ENCODE measurements at regions not wholly inside any gene's neighbourhood (a gene's known extent, or its start where the extent isn't known, plus 50 kb on each side); places are given as distances from the start of the nearest gene placed in this dataset.
"Not testable (repeated sequence)": the region's sequence is repeated elsewhere in the genome, so short reads cannot be mapped to it uniquely, and the experiment has no call there.

DNA sequence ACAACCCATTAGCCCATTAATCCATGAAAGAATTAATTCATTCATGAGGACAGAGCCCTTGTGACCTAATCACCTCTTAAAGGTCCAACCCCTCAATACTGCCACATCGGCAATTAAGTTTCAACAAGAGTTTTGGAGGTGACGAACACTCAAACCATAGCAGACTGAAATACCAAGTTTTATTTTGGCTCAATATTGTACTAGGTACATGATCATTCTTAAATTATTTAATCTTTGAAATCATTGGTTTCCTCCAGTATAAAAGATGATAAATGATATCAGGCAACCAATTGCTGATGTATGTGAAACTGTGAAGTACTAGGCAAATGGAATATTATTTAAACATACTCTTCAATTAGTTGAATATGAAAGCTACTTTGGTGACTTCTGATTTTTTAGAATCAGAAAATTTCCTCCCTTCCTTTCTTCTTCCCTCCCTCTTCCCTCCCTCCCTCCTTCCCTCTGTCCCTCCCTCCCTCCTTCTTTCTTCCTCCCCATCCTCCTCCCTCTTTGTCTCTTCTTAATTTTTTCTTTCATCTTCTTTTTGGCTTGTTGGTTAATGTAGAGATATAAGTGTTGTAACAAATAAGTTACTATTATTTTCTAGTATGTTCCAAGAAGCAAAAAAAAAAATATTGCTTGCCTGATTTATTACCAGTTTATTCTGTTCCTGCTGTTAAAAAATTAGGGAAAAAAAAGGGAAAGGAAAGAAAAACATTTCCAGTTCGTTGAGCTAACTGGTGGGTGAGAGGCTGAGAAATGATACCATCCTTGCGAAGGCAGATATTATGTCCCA lies 233.9 kb upstream of the ZNF217 start:
- Mint-ChIP-seq H3K4me1 (peaks cover 40% of the 10 kb centered on the region), H3K36me3 (peaks cover 5% of the 10 kb centered on the region), H3K27me3 (no peaks in the 10 kb centered on the region), H3K9me3 (peaks cover 4% of the 10 kb centered on the region), H3K4me3 (no peak overlapping the region), H3K27ac (no peak overlapping the region)
- DNase-seq = no peak

DNA sequence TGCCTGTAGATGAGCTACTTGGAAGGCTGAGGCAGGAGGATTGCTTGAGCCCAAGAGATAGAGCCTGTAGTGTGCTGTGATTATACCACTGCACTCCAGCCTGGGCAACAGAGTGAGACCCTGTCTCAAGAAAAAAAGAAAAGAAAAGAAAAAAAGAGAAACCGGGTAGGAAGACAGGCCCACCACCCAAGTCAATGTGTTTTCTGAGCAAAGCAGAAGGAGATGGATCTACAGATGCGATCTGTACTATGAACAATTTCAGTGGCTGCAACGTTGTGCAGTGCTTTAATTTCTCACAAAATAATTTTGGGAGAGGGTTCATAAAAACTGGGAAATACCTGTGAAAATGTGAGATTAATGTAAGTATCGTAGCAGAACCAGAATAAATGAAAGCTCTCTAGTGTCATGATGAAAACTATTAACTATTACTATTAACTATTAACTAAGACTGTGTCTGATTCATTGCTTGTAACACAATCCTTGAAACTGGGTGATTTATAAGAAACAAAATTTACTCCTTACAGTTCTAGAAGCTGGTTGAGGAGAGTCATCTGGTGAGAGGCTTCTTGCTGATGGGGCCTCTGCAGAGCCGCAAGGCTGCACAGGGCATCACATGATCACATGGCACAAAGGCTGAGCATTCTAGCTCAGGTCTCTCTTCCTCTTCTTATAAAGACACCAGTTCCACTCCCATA lies 233.1 kb upstream of the ZNF217 start:
- no peak overlapping the region for H3K4me3 Mint-ChIP-seq
- no peak for DNase-seq
- no peaks in the 10 kb centered on the region for H3K9me3 Mint-ChIP-seq
- H3K4me1 Mint-ChIP-seq = peaks cover 36% of the 10 kb centered on the region
- H3K27me3 Mint-ChIP-seq = no peaks in the 10 kb centered on the region
- peak overlapping the region; percentile 6 for H3K27ac Mint-ChIP-seq
- no peaks in the 10 kb centered on the region for H3K36me3 Mint-ChIP-seq

DNA sequence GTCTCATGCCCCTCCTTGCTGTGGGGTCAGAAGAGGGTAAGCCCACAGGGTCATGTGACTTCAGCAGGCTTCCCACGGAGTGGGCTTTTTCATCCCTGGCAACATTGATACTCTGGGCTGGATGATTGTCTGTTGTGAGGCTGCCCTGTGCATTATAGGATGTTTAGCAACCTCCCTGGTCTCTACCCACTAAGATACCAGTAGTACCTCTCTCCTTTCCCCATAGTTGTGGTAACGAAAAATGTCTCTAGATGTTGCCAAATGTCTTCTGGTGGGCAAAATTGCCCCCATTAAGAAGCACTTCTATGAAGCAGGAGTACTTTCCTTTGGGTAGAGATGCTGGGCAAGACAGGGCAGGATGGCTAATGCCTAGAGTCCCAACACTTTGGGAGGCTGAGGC lies 232.5 kb upstream of the ZNF217 start:
- H3K9me3 Mint-ChIP-seq = no peaks in the 10 kb centered on the region
- H3K4me3 Mint-ChIP-seq = no peak overlapping the region
- no peak for DNase-seq
- no peaks in the 10 kb centered on the region for H3K36me3 Mint-ChIP-seq
- H3K4me1 Mint-ChIP-seq = peaks cover 36% of the 10 kb centered on the region
- H3K27me3 Mint-ChIP-seq = no peaks in the 10 kb centered on the region
- no peak overlapping the region for H3K27ac Mint-ChIP-seq

DNA sequence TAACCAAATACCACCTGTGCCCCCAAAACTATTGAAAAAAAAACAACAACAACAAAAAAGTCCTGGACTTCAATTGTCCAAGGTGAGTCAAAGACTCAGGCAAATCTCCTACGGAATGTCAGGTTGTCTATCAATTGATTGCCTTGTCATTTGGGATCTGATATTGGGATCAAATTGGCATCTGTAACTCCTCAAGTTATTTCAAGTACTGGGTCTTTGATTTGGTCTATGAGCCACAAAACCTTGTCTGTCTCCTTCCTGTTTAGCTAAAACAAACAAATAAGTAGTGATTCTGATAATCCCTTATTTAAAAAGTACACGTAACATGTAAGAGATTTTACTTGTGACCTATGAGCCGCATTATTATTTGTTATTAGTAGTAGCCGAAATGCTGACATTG lies 231.6 kb upstream of the ZNF217 start:
- no peak overlapping the region for H3K4me3 Mint-ChIP-seq
- peaks cover 32% of the 10 kb centered on the region for H3K4me1 Mint-ChIP-seq
- DNase-seq = no peak
- no peaks in the 10 kb centered on the region for H3K9me3 Mint-ChIP-seq
- H3K36me3 Mint-ChIP-seq = no peaks in the 10 kb centered on the region
- H3K27ac Mint-ChIP-seq = no peak overlapping the region
- H3K27me3 Mint-ChIP-seq = no peaks in the 10 kb centered on the region

DNA sequence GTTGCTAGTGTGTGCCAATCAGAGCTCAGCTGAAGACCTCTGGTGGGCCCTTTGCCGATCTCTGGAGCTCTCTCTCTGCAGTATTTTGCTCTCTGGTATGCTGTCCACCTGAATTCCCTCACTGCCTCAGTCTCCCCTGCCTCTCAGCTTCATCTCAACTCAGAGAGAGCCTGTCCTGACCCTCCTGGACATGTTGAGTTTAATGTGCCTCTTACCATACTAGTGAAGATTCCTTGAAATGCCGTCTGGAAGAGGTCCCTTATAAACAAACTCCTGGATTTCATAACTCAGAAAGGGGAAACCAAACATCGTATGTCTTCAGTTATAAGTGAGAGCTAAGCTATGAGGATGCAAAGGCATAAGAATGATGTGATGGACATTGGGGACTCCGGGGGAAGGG lies 231.1 kb upstream of the ZNF217 start:
- Mint-ChIP-seq H3K4me1 (peaks cover 27% of the 10 kb centered on the region), H3K9me3 (no peaks in the 10 kb centered on the region), H3K27ac (no peak overlapping the region), H3K4me3 (no peak overlapping the region), H3K36me3 (no peaks in the 10 kb centered on the region), H3K27me3 (no peaks in the 10 kb centered on the region)
- DNase-seq = no peak

DNA sequence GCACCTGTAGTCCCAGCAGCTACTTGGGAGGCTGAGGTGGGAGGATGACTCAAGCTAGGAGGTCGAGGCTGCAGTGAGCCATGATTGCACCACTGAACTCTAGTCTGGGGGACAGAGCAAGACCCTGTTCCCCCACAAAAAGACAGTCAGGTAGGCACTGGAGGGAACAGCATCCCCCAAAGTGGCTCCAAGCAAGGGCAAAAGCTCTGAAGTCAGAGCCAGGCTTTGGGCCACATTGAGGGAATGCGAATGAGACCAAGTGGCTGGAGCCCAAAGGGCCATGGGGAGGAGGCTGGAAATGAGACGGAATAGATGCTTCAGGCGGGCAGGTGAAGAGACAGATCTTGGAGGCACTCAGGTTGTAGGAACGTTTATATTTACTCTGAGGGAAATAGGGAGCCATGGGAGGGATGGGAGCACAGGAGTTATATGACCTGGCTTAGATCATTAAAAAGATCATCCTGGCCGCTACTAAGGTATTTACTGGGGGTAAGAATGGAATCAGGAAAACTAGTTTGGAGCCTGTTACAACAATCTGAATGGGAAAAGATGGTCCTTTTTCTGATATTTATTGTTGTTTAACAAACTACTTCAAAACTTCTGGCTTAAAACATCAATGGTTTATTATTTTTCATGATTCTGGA lies 229.6 kb upstream of the ZNF217 start:
- Mint-ChIP-seq H3K4me1 (peaks cover 12% of the 10 kb centered on the region), H3K4me3 (no peak overlapping the region), H3K36me3 (peaks cover 4% of the 10 kb centered on the region), H3K27me3 (no peaks in the 10 kb centered on the region), H3K9me3 (peaks cover 9% of the 10 kb centered on the region), H3K27ac (no peak overlapping the region)
- DNase-seq = no peak

DNA sequence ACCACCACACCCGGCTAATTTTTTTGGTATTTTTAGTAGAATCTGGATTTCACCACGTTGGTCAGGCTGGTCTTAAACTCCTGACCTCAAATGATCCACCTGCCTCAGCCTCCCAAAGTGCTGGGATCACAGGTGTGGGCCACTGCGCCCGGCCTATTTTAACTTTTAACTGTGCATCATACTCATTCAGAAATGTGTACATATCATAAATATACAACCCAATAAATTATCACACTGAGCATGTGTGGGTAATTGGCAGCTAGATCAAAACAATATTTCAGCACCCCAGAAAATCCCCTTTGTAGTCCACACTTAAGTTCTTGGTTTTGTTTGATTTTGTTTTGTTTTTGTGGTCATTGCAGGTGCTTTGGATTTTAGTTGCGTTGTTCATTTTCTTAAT lies 228.9 kb upstream of the ZNF217 start:
- peaks cover 5% of the 10 kb centered on the region for H3K4me1 Mint-ChIP-seq
- peaks cover 4% of the 10 kb centered on the region for H3K36me3 Mint-ChIP-seq
- no peak overlapping the region for H3K4me3 Mint-ChIP-seq
- no peaks in the 10 kb centered on the region for H3K27me3 Mint-ChIP-seq
- peaks cover 9% of the 10 kb centered on the region for H3K9me3 Mint-ChIP-seq
- DNase-seq = no peak
- no peak overlapping the region for H3K27ac Mint-ChIP-seq

DNA sequence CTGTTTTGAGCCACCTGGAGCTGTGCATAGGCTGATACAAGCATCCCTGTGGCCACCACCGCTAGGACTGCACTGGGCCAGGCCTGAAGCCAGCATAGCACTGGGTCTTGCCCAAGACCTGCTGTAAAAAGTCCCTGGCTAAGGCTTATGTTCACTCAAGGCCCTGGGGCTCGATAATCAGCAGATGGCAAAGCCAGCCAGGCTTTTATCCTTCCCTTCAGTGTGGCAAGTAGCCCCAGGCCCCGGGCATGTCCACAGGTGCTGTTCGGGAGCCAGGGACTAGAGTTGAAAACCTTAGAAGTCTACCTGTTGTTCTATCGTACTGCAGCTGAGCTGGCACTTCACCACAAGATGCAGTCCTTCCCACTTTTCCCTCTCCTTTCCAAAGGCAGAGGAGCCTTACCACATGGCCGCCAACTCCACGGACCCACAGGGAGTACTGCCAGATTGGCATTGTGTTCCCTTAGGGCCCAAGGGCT lies 226.4 kb upstream of the ZNF217 start:
- peaks cover 4% of the 10 kb centered on the region for H3K36me3 Mint-ChIP-seq
- H3K9me3 Mint-ChIP-seq = peaks cover 9% of the 10 kb centered on the region
- H3K27ac Mint-ChIP-seq = no peak overlapping the region
- peaks cover 13% of the 10 kb centered on the region for H3K4me1 Mint-ChIP-seq
- no peak for DNase-seq
- no peaks in the 10 kb centered on the region for H3K27me3 Mint-ChIP-seq
- H3K4me3 Mint-ChIP-seq = no peak overlapping the region

DNA sequence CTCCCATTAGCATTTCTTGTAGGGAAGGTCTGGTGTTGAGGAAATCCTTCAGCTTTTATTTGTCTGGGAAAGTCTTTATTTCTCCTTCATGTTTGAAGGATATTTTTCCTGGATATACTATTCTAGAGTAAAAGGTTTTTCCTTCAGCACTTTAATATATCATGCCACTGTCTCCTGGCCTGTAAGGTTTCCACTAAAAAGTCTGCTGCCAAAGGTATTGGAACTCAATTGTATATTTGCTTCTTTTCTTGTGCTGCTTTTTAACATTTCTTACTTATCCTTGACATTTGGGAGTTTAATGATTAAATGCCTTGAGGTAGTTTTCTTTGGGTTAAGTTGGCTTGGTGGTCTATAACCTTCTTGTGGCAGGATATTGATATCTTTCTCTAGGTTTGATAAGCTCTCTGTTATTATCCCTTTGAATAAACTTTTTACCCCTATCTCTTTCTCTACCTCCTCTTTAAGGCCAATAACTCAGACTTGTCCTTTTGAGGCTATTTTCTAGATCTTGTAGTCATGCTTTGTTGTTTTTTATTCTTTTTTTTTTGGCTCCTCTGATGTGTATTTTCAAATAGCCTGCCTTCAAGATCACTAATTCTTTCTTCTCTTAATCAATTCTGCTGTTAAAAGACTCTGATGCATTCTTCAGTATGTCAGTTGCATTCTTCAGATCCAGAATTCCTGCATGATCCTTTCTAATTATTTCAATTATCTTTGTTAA lies 225.0 kb upstream of the ZNF217 start:
- H3K27me3 Mint-ChIP-seq = no peaks in the 10 kb centered on the region
- H3K4me1 Mint-ChIP-seq = peaks cover 27% of the 10 kb centered on the region
- peaks cover 4% of the 10 kb centered on the region for H3K36me3 Mint-ChIP-seq
- H3K9me3 Mint-ChIP-seq = peaks cover 9% of the 10 kb centered on the region
- no peak for DNase-seq
- no peak overlapping the region for H3K27ac Mint-ChIP-seq
- H3K4me3 Mint-ChIP-seq = no peak overlapping the region

DNA sequence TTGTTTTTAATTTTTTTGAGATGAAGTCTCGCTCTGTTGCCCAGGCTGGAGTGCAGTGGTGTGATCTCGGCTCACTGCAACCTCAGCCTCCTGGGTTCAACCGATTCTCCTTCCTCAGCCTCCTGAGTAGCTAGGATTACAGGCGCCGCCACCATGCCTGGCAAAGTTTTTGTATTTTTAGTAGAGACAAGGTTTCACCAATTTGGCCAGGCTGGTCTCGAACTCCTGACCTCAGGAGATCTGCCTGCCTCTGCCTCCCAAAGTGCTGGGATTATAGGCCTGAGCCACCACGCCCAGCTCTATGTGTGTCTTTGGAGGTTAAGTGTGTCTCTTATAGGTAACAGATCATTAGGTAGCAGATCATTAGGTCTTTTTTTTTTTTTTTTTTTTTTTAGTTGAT lies 223.9 kb upstream of the ZNF217 start:
- H3K4me3 Mint-ChIP-seq, H3K27ac Mint-ChIP-seq, H3K9me3 Mint-ChIP-seq, H3K27me3 Mint-ChIP-seq, DNase-seq, H3K36me3 Mint-ChIP-seq: not testable (repeated sequence)
- peaks cover 27% of the 10 kb centered on the region for H3K4me1 Mint-ChIP-seq

DNA sequence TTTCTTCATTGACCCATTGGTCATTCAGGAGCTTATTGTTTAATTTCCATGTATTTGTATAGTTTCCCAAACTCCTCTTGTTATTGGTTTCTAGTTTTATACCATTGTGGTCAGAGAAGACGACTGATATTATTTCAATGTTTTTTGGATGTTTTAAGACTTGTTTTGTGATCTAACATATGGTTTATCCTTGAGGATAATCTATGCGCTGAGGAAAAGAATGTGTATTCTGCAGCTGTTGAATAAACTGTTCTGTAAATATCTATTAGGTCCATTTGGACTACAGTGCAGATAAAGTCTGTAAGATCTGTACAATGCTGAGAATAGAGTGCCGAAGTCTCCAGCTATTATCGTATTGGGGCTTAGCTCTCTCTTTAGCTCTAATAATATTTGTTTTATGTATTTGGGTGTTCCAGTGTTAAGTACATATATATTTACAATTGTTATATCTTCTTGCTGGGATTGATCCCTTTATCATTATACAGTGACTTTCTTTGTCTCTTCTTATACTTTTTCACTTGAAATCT lies 223.3 kb upstream of the ZNF217 start:
- Mint-ChIP-seq H3K4me1 (peaks cover 27% of the 10 kb centered on the region), H3K36me3 (peaks cover 4% of the 10 kb centered on the region), H3K9me3 (peaks cover 9% of the 10 kb centered on the region), H3K4me3 (no peak overlapping the region), H3K27ac (no peak overlapping the region), H3K27me3 (no peaks in the 10 kb centered on the region)
- DNase-seq = no peak

DNA sequence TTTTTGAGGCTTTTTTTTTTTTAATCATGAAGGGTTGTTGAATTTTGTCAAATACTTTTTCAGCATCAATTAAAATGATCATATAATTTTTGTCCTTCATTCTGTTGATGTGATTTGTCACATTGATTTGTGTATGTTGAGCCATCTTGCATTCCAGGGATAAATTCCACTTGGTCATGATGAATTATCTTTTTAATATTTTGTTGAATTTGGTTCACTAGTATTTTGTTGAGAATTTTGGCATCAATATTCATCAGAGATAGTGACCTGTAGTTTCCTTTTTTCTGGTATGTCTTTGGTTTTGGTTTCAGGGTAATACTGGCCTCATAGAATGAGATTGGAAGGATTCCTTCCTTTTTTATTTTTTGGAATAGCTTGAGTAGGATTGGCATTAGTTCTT lies 221.9 kb upstream of the ZNF217 start:
- H3K27me3 Mint-ChIP-seq = no peaks in the 10 kb centered on the region
- no peak for DNase-seq
- H3K4me3 Mint-ChIP-seq = no peak overlapping the region
- H3K9me3 Mint-ChIP-seq = peaks cover 9% of the 10 kb centered on the region
- peak overlapping the region; percentile 10 for H3K27ac Mint-ChIP-seq
- H3K4me1 Mint-ChIP-seq = peaks cover 27% of the 10 kb centered on the region
- H3K36me3 Mint-ChIP-seq = peaks cover 4% of the 10 kb centered on the region

DNA sequence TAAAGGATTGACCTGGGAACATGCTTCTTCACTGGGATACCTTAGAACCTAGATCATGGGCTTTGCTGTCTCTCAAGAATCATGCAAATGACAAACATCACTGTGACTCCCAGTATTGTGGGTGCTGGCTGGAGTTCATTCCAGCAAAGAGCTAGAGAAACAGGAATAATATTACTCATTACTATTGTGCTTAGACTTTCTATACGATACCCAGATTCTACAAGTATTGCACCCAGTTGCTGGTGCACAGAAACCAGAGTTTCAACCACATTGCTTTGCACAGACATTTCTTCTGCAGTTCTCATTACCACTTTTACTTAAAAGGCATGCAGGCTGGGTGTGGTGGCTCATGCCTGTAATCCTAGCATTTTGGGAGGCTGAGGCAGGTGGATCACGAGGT lies 220.4 kb upstream of the ZNF217 start:
- H3K4me1 Mint-ChIP-seq = peaks cover 27% of the 10 kb centered on the region

DNA sequence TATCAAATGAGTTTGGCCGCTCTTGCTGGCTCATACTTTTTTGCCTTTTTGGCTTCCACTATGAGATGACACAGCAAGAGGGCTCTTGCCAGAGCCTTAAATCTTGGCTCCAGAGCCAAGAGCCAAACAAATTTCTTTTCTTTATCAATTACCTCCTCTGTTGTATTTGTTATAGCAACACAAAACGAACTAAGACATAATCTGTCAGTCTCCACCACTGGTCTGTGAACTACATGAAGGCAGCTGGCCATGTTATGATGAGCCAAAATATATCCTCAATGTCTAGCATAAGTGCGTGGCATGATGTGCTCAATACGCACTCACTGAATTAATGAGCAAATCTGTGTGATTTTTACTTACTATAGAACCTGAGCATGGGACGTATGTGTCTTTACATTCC lies 220.0 kb upstream of the ZNF217 start:
- Mint-ChIP-seq H3K36me3 (no peaks in the 10 kb centered on the region), H3K27me3 (no peaks in the 10 kb centered on the region), H3K9me3 (no peaks in the 10 kb centered on the region), H3K4me1 (peaks cover 27% of the 10 kb centered on the region), H3K4me3 (no peak overlapping the region), H3K27ac (no peak overlapping the region)
- DNase-seq = no peak

More for the DNA sequence above, 220.4 kb upstream of the ZNF217 start:
- no peak for DNase-seq
- H3K27ac Mint-ChIP-seq = no peak overlapping the region
- H3K36me3 Mint-ChIP-seq = no peaks in the 10 kb centered on the region
- H3K27me3 Mint-ChIP-seq = no peaks in the 10 kb centered on the region
- H3K9me3 Mint-ChIP-seq = peaks cover 3% of the 10 kb centered on the region
- no peak overlapping the region for H3K4me3 Mint-ChIP-seq

DNA sequence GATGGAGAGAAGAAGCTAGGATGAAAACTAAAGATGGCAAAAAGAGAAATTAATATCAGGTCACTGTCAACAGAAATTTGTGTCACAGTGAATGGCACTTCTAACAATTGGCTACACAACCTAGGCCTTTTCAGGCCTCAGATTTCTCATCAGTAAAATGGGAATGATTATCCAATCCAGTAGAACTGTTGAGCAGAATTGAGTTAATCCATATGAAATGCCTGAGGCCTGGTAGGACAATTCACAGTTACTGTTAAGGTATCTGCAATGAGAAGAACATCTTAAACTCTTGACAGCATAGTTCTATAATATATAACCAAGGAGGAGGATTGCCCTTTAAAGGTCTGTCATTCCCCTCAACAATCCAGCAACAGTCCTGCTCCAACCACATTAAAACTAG lies 217.9 kb upstream of the ZNF217 start:
- DNase-seq = no peak
- H3K27ac Mint-ChIP-seq = no peak overlapping the region
- peaks cover 32% of the 10 kb centered on the region for H3K4me1 Mint-ChIP-seq
- H3K27me3 Mint-ChIP-seq = no peaks in the 10 kb centered on the region
- no peaks in the 10 kb centered on the region for H3K36me3 Mint-ChIP-seq
- H3K9me3 Mint-ChIP-seq = no peaks in the 10 kb centered on the region
- no peak overlapping the region for H3K4me3 Mint-ChIP-seq
